A549 (cell line): ENCODE measurements at regions not wholly inside any gene's neighbourhood (a gene's known extent, or its start where the extent isn't known, plus 50 kb on each side); places are given as distances from the start of the nearest gene placed in this dataset.

Source experiments
- ATOH8 ChIP-seq: fragments of 250-450 bp; sonication (Bioruptor Pico); IDR thresholded peaks from 2 replicates; pipeline ENCODE4 v1.5.0; 2020; ENCODE audit warnings: low read depth, mild to moderate bottlenecking, moderate library complexity
- CEBPB ChIP-seq, 2 experiments: fragments of >200 bp in 1 of 2; sonication (Bioruptor Twin) in 1 of 2; formaldehyde crosslinking in 1 of 2; IDR thresholded peaks; 2 replicates each; pipeline ENCODE4 v1.6.1; 2012 to 2016
- CTCF ChIP-seq: fragments of >200 bp; sonication (Bioruptor Twin); formaldehyde crosslinking; IDR thresholded peaks from 3 replicates; pipeline ENCODE4 v1.5.1; 2016
- ELK1 ChIP-seq: fragments of 150-350 bp; IDR thresholded peaks from 2 replicates; pipeline ENCODE4 v1.6.1; 2014; ENCODE audit warnings: low read depth, mild to moderate bottlenecking, low read length
- HMGXB4 ChIP-seq: fragments of 250-450 bp; sonication (Bioruptor Pico); IDR thresholded peaks from 2 replicates; pipeline ENCODE4 v1.5.0; 2021; ENCODE audit warnings: mild to moderate bottlenecking, moderate library complexity, borderline replicate concordance
- HOXA7 ChIP-seq: fragments of 250-450 bp; sonication (Bioruptor Pico); IDR thresholded peaks from 2 replicates; pipeline ENCODE4 v1.5.0; 2020; ENCODE audit warnings: mild to moderate bottlenecking, moderate library complexity
- MAFK ChIP-seq: fragments of 450-650 bp; IDR thresholded peaks from 2 replicates; pipeline ENCODE4 v1.6.1; 2014; ENCODE audit not compliant: partially characterized antibody
- POLR2A ChIP-seq: IDR thresholded peaks from 2 replicates; pipeline ENCODE4 v1.6.1; 2012; ENCODE audit warnings: mild to moderate bottlenecking, low read length
- POLR2AphosphoS2 ChIP-seq: conservative IDR thresholded peaks from 2 replicates; pipeline ENCODE4 v1.6.1; 2012; ENCODE audit warnings: low read length, improper control_type of control experiment, inconsistent platforms
- SMC3 ChIP-seq: fragments of >200 bp; sonication (Bioruptor Twin); formaldehyde crosslinking; IDR thresholded peaks from 3 replicates; pipeline ENCODE4 v1.6.1; 2018; ENCODE audit warnings: inconsistent platforms
- SREBF2 ChIP-seq: fragments of 450-650 bp; IDR thresholded peaks from 2 replicates; pipeline ENCODE4 v1.6.1; 2014; ENCODE audit warnings: mild to moderate bottlenecking, moderate library complexity
- USF2 ChIP-seq: fragments of 450-650 bp; IDR thresholded peaks from 2 replicates; pipeline ENCODE4 v1.6.1; 2014; ENCODE audit warnings: antibody characterized with exemption

- TF ChIP-seq CEBPB (IDR thresholded peaks at IDR 0.05): no peak
- no peak for TF ChIP-seq POLR2A
- TF ChIP-seq ELK1: no peak
- no peak for TF ChIP-seq HOXA7 (CRISPR knock-in tag)
- no peak for TF ChIP-seq CTCF
- TF ChIP-seq HMGXB4 (CRISPR knock-in tag): no peak
- no peak for TF ChIP-seq SREBF2
- TF ChIP-seq SMC3: no peak
- TF ChIP-seq ATOH8 (CRISPR knock-in tag): no peak
- no peak for TF ChIP-seq MAFK
- TF ChIP-seq POLR2AphosphoS2: no peak
- TF ChIP-seq USF2: no peak
These were observed 178.8 kb upstream of the NTM start for GRCh38 chr11:131191606-131192005.
